OCI-LY7 (cell line): ENCODE measurements at regions not wholly inside any gene's neighbourhood (a gene's known extent, or its start where the extent isn't known, plus 50 kb on each side); places are given as distances from the start of the nearest gene placed in this dataset.

Experiments used
- BruUV-seq: library from RNA; stranded (reverse); fragments of 400-500 nt; replicated peaks from 2 replicates; lab custom pipeline; 2021; lab: Mats Ljungman, UMichigan
- CTCF ChIA-PET: fragments of 300-600 bp; sonication (Branson Sonifier 250); formaldehyde crosslinking; loops from one replicate; lab custom pipeline; 2022; ENCODE audit warnings: antibody characterized with exemption; ENCODE audit not compliant: unreplicated experiment; lab: Charles Lee
- POLR2A ChIA-PET: fragments of 300-600 bp; sonication (Branson Sonifier 250); formaldehyde crosslinking; loops from one replicate; lab custom pipeline; 2022; ENCODE audit warnings: antibody characterized with exemption; lab: Charles Lee
- DNase-seq: peaks from one replicate; pipeline ENCODE4 v3.0.0-alpha.2; 2015; ENCODE audit warnings: low spot score
- H2AFZ ChIP-seq: fragments of 200-600 bp; sonication (generic), shearing (Covaris generic); 2 replicates; pipeline ENCODE4 v1.6.1; 2014; ENCODE audit warnings: mild to moderate bottlenecking, antibody characterized with exemption, low read length, moderate library complexity
- H3K27ac ChIP-seq: fragments of 200-600 bp; sonication (generic); 2 replicates; pipeline ENCODE4 v1.5.1; 2014; ENCODE audit warnings: mixed run types, low read depth, mild to moderate bottlenecking, moderate library complexity, low read length, inconsistent platforms; ENCODE audit not compliant: poor library complexity, severe bottlenecking
- H3K36me3 ChIP-seq: fragments of 200-600 bp; sonication (generic); 2 replicates; pipeline ENCODE4 v1.6.1; 2014; ENCODE audit warnings: mild to moderate bottlenecking, antibody characterized with exemption, low read length, moderate library complexity, mixed read lengths; ENCODE audit not compliant: insufficient read depth
- H3K4me1 ChIP-seq: fragments of 200-600 bp; sonication (generic); 2 replicates; pipeline ENCODE4 v1.5.1; 2014; ENCODE audit warnings: mild to moderate bottlenecking, low read length; ENCODE audit not compliant: insufficient read depth, poor library complexity, severe bottlenecking
- H3K4me2 ChIP-seq: fragments of 200-600 bp; sonication (generic); 2 replicates; pipeline ENCODE4 v1.6.1; 2014; ENCODE audit warnings: mild to moderate bottlenecking, low read length
- H3K4me3 ChIP-seq: fragments of 200-600 bp; sonication (generic); 2 replicates; pipeline ENCODE4 v1.5.1; 2014; ENCODE audit warnings: mild to moderate bottlenecking, low read depth, low read length; ENCODE audit not compliant: poor library complexity, severe bottlenecking
- H3K79me2 ChIP-seq: fragments of 200-600 bp; sonication (generic); 2 replicates; pipeline ENCODE4 v1.6.1; 2016; ENCODE audit warnings: low read depth, mild to moderate bottlenecking, low read length, moderate library complexity, mixed read lengths; ENCODE audit not compliant: insufficient read depth
- H3K9me2 ChIP-seq: fragments of 200-600 bp; sonication (generic); 2 replicates; pipeline ENCODE4 v1.6.1; 2016; ENCODE audit warnings: mild to moderate bottlenecking, low read length, mixed read lengths; ENCODE audit not compliant: insufficient read depth
- H3K9me3 ChIP-seq: fragments of 200-600 bp; sonication (generic); 2 replicates; pipeline ENCODE4 v1.6.1; 2014; ENCODE audit warnings: mild to moderate bottlenecking, mixed run types, low read length, mixed read lengths
- H4K20me1 ChIP-seq: fragments of 200-600 bp; sonication (generic); 2 replicates; pipeline ENCODE4 v1.6.1; 2014; ENCODE audit warnings: mild to moderate bottlenecking, antibody characterized with exemption, low read length, moderate library complexity, mixed read lengths; ENCODE audit not compliant: insufficient read depth
- CTCF ChIP-seq: fragments of 200-600 bp; sonication (generic); conservative IDR thresholded peaks from 2 replicates; pipeline ENCODE4 v1.5.1; 2014; ENCODE audit warnings: mild to moderate bottlenecking, antibody characterized with exemption, low read length, moderate library complexity, mixed read lengths
- EZH2phosphoT487 ChIP-seq: fragments of 200-600 bp; sonication (generic); IDR thresholded peaks from 2 replicates; pipeline ENCODE4 v1.6.1; 2018; ENCODE audit warnings: low read depth, borderline replicate concordance, mild to moderate bottlenecking, mixed run types, antibody characterized with exemption, low read length, moderate library complexity, mixed read lengths
- intact Hi-C: fragments of 100-400 bp; cut with micrococcal nuclease; formaldehyde crosslinking; loops from one replicate; pipeline ENCODE4 v1.10.0; 2022; ENCODE audit not compliant: unreplicated experiment

- H4K20me1 ChIP-seq, result no peaks in the 10 kb centered on the region
- H3K27ac ChIP-seq, result no peak overlapping the region
- H3K36me3 ChIP-seq, result no peaks in the 10 kb centered on the region
- TF ChIP-seq EZH2phosphoT487, result no peak
- no peak for TF ChIP-seq CTCF
- H3K4me1 ChIP-seq, result no peaks in the 10 kb centered on the region
- H3K9me3 ChIP-seq, result no peaks in the 10 kb centered on the region
- H3K9me2 ChIP-seq, result no peaks in the 10 kb centered on the region
- DNase-seq, result no peak
- H2AFZ ChIP-seq, result no peak overlapping the region
- ChIA-PET CTCF (no interaction called here), POLR2A (no interaction called here)
- H3K79me2 ChIP-seq, result no peaks in the 10 kb centered on the region
- H3K4me3 ChIP-seq, result no peak overlapping the region
- intact Hi-C loops, result no loop called here
- no TSS peak for BruUV-seq
- H3K4me2 ChIP-seq, result no peak overlapping the region
These were observed 172.8 kb upstream of the HES1 start for GRCh38 chr3:193962986-193963685.

GRCh38 chr3:193963808-193964516 lies 172.0 kb upstream of the HES1 start:
- TF ChIP-seq CTCF (no peak), EZH2phosphoT487 (no peak)
- intact Hi-C loops, result no loop called here
- POLR2A ChIA-PET, result interaction anchor here (0.6 kb wide), 1 partner anchor 120 kb away, joined by 3 read pairs; no protein-coding TSS in a partner anchor

GRCh38 chr3:193964517-193964880 lies 171.4 kb upstream of the HES1 start:
- no peaks in the 10 kb centered on the region for H3K9me3 ChIP-seq
- H3K4me2 ChIP-seq, result no peak overlapping the region
- no peaks in the 10 kb centered on the region for H3K9me2 ChIP-seq
- H3K36me3 ChIP-seq, result no peaks in the 10 kb centered on the region
- no peak for DNase-seq
- intact Hi-C loops, result no loop called here
- CTCF ChIA-PET, result no interaction called here
- H2AFZ ChIP-seq, result no peak overlapping the region
- no peak overlapping the region for H3K27ac ChIP-seq
- no peak overlapping the region for H3K4me3 ChIP-seq
- BruUV-seq, result no TSS peak
- no peaks in the 10 kb centered on the region for H3K4me1 ChIP-seq
- no peaks in the 10 kb centered on the region for H4K20me1 ChIP-seq
- H3K79me2 ChIP-seq, result no peaks in the 10 kb centered on the region
- POLR2A ChIA-PET, result interaction anchor here (0.6 to 1.0 kb wide), 2 partner anchors 119 to 521 kb away, joined by 3 read pairs; no protein-coding TSS in a partner anchor
- TF ChIP-seq CTCF (no peak), EZH2phosphoT487 (no peak)

More at GRCh38 chr3:193963808-193964516, 172.0 kb upstream of the HES1 start:
- H4K20me1 ChIP-seq, result no peaks in the 10 kb centered on the region
- DNase-seq, result no peak
- H3K4me3 ChIP-seq, result no peak overlapping the region
- no peak overlapping the region for H3K4me2 ChIP-seq
- no TSS peak for BruUV-seq
- H3K27ac ChIP-seq, result no peak overlapping the region
- CTCF ChIA-PET, result no interaction called here
- no peaks in the 10 kb centered on the region for H3K4me1 ChIP-seq
- no peaks in the 10 kb centered on the region for H3K9me3 ChIP-seq
- H2AFZ ChIP-seq, result no peak overlapping the region
- no peaks in the 10 kb centered on the region for H3K9me2 ChIP-seq
- H3K79me2 ChIP-seq, result no peaks in the 10 kb centered on the region
- H3K36me3 ChIP-seq, result no peaks in the 10 kb centered on the region
